ENCODE measurements at regions not wholly inside any gene's neighbourhood (a gene's known extent, or its start where the extent isn't known, plus 50 kb on each side); places are given as distances from the start of the nearest gene placed in this dataset.

- TF ChIP-seq POLR2AphosphoS5 (IDR thresholded peaks at IDR 0.05; ENCODE audit: low read depth, low read length) = no peak
- TF ChIP-seq TAF1 (IDR thresholded peaks at IDR 0.05; ENCODE audit: borderline replicate concordance, insufficient read depth, low read length) = no peak
- no peak for TF ChIP-seq REST (IDR thresholded peaks at IDR 0.05; ENCODE audit: insufficient read depth in 1 of 2, low read depth in 2 of 2, low read length in 2 of 2)
- no peak for TF ChIP-seq SIN3A (IDR thresholded peaks at IDR 0.05; ENCODE audit: borderline replicate concordance, insufficient read depth, low read length)
These were observed 51.0 kb upstream of the NCOR2 start for GRCh38 chr12:124618291-124618902.
